ACHN (cell line): ENCODE measurements at regions not wholly inside any gene's neighbourhood (a gene's known extent, or its start where the extent isn't known, plus 50 kb on each side); places are given as distances from the start of the nearest gene placed in this dataset.
"Not testable (repeated sequence)": the region's sequence is repeated elsewhere in the genome, so short reads cannot be mapped to it uniquely, and the experiment has no call there.

ENCODE experiments used
- DNase-seq: peaks from one replicate; pipeline ENCODE4 v3.0.0-alpha.2; 2015
- in situ Hi-C: cut with HindIII; loops from 2 replicates; pipeline ENCODE4 v1.10.0; 2017; ENCODE audit warnings: low sequenced_read_pairs, low pct_ligation_motif_present, low pct_unique_long_range_greater_than_20kb

- DNase-seq, in situ Hi-C loops: not testable (repeated sequence)
Observed at GRCh38 chr6:100196214-100196982, 202.4 kb upstream of the MCHR2 start.

- DNase-seq, in situ Hi-C loops: not testable (repeated sequence)
Observed at GRCh38 chr6:100195244-100195643, 201.2 kb upstream of the MCHR2 start.

GRCh38 chr6:100194535-100194934 is 200.5 kb upstream of the MCHR2 start:
- no peak for DNase-seq
- in situ Hi-C loops = no loop called here

GRCh38 chr6:100188754-100189153 is 194.7 kb upstream of the MCHR2 start:
- no peak for DNase-seq
- in situ Hi-C loops = no loop called here

GRCh38 chr6:100186552-100186951 is 192.5 kb upstream of the MCHR2 start:
- no peak for DNase-seq
- in situ Hi-C loops = no loop called here

GRCh38 chr6:100185615-100186014 is 191.6 kb upstream of the MCHR2 start:
- in situ Hi-C loops = no loop called here
- no peak for DNase-seq

GRCh38 chr6:100184473-100184872 is 190.4 kb upstream of the MCHR2 start:
- in situ Hi-C loops = no loop called here
- DNase-seq = no peak

GRCh38 chr6:100182313-100182712 is 188.3 kb upstream of the MCHR2 start:
- in situ Hi-C loops = no loop called here

GRCh38 chr6:100181309-100181708 is 187.3 kb upstream of the MCHR2 start:
- in situ Hi-C loops = no loop called here
- no peak for DNase-seq

More at GRCh38 chr6:100182313-100182712, 188.3 kb upstream of the MCHR2 start:
- DNase-seq = no peak

GRCh38 chr6:100179576-100179975 is 185.6 kb upstream of the MCHR2 start:
- in situ Hi-C loops = no loop called here

GRCh38 chr6:100177956-100178355 is 183.9 kb upstream of the MCHR2 start:
- in situ Hi-C loops = no loop called here

More at GRCh38 chr6:100179576-100179975, 185.6 kb upstream of the MCHR2 start:
- DNase-seq = no peak

GRCh38 chr6:100176951-100177710 is 183.1 kb upstream of the MCHR2 start:
- in situ Hi-C loops = no loop called here
- DNase-seq = no peak

More at GRCh38 chr6:100177956-100178355, 183.9 kb upstream of the MCHR2 start:
- DNase-seq = no peak

GRCh38 chr6:100176311-100176950 is 182.4 kb upstream of the MCHR2 start:
- peak; percentile 50 for DNase-seq
- in situ Hi-C loops = no loop called here

GRCh38 chr6:100175814-100176310 is 181.8 kb upstream of the MCHR2 start:
- in situ Hi-C loops = no loop called here
- DNase-seq = no peak

GRCh38 chr6:100173211-100173610 is 179.2 kb upstream of the MCHR2 start:
- no peak for DNase-seq
- in situ Hi-C loops = no loop called here

- in situ Hi-C loops = no loop called here
- DNase-seq = no peak
Observed at GRCh38 chr6:100172322-100172713, 178.3 kb upstream of the MCHR2 start.

- no peak for DNase-seq
- in situ Hi-C loops = no loop called here
Observed at GRCh38 chr6:100171533-100172321, 177.7 kb upstream of the MCHR2 start.

- DNase-seq = no peak
- in situ Hi-C loops = no loop called here
Observed at GRCh38 chr6:100168148-100168547, 174.1 kb upstream of the MCHR2 start.
